Stimulated activated naive B cell treated with anti-CD40 and anti-IgM and Interleukin-4, amounts not matched to agents 10 μg/mL and 1 μg/mL and 100 μg/mL, for 72 hours (primary cell): ENCODE measurements at regions not wholly inside any gene's neighbourhood (a gene's known extent, or its start where the extent isn't known, plus 50 kb on each side); places are given as distances from the start of the nearest gene placed in this dataset.

Experiments used
- ATAC-seq, 2 donors: fragments of 150-1000 bp; cut with Tn5 transposase; replicated peaks; 2 replicates each; pipeline ENCODE4 v1.10.0; 2021; ENCODE audit warnings: moderate library complexity in 1 of 2
- DNase-seq: peaks from one replicate; pipeline ENCODE4 v3.0.0; 2021
- H3K27ac Mint-ChIP-seq: one replicate; pipeline ENCODE4 v1.8.0; 2022; ENCODE audit warnings: mild to moderate bottlenecking, mixed read lengths
- H3K27me3 Mint-ChIP-seq, 2 donors: one replicate each; pipeline ENCODE4 v1.8.0; 2022; ENCODE audit warnings: mixed read lengths in 2 of 2
- H3K36me3 Mint-ChIP-seq, 2 donors: one replicate each; pipeline ENCODE4 v1.8.0; 2022; ENCODE audit warnings: mixed read lengths in 2 of 2, mild to moderate bottlenecking in 1 of 2
- H3K4me1 Mint-ChIP-seq, 2 donors: one replicate each; pipeline ENCODE4 v1.8.0; 2022; ENCODE audit warnings: mixed read lengths in 2 of 2, mild to moderate bottlenecking in 1 of 2
- H3K4me3 Mint-ChIP-seq, 2 donors: one replicate each; pipeline ENCODE4 v1.8.0; 2022; ENCODE audit warnings: mild to moderate bottlenecking in 2 of 2, mixed read lengths in 2 of 2, moderate library complexity in 1 of 2
- H3K9me3 Mint-ChIP-seq, 2 donors: one replicate each; pipeline ENCODE4 v1.8.0; 2022; ENCODE audit warnings: mixed read lengths in 2 of 2, mild to moderate bottlenecking in 1 of 2

- H3K27ac Mint-ChIP-seq: no peak overlapping the region
- no peaks in the 10 kb centered on the region for H3K36me3 Mint-ChIP-seq
- ATAC-seq (no peak), DNase-seq (no peak)
- peaks cover 6% of the 10 kb centered on the region in 2 donors for H3K27me3 Mint-ChIP-seq
- no peaks in the 10 kb centered on the region for H3K4me1 Mint-ChIP-seq
- H3K4me3 Mint-ChIP-seq: no peak overlapping the region
- H3K9me3 Mint-ChIP-seq: no peaks in the 10 kb centered on the region
These were observed 257.8 kb downstream of the COX7C start for GRCh38 chr5:86875539-86875938.

GRCh38 chr5:86878250-86878649, 260.5 kb downstream of the COX7C start:
- Mint-ChIP-seq H3K27ac (no peak overlapping the region), H3K36me3 (no peaks in the 10 kb centered on the region), H3K4me3 (no peak overlapping the region)

DNA sequence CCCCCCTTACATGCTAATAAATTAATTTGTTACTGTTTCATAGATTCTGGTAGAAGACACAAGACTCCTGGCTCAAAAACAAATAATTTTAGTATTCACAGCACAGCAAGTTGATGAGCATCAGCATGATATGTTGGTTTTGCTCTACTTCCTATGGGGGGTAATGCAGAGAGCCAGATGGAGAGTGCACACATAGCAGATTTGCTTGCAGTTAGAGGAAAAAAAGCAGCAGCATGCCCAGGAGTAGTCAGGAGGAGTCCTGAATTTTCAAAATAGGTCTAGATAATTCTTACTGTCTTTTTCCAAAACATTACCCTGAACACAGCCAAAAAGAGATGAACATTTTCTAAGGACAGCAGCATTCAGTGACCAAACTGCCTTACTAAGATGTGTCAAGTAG, 261.3 kb downstream of the COX7C start:
- ATAC-seq (no peak), DNase-seq (no peak)
- Mint-ChIP-seq H3K27me3 (peaks cover 0 to 10% of the 10 kb centered on the region in 2 donors), H3K4me1 (no peaks in the 10 kb centered on the region), H3K9me3 (no peaks in the 10 kb centered on the region), H3K4me3 (no peak overlapping the region), H3K36me3 (no peaks in the 10 kb centered on the region), H3K27ac (no peak overlapping the region)

More at GRCh38 chr5:86878250-86878649, 260.5 kb downstream of the COX7C start:
- DNase-seq: no peak
- no peaks in the 10 kb centered on the region for H3K4me1 Mint-ChIP-seq
- H3K27me3 Mint-ChIP-seq: peaks cover 0 to 10% of the 10 kb centered on the region in 2 donors
- ATAC-seq: no peak
- no peaks in the 10 kb centered on the region for H3K9me3 Mint-ChIP-seq

DNA sequence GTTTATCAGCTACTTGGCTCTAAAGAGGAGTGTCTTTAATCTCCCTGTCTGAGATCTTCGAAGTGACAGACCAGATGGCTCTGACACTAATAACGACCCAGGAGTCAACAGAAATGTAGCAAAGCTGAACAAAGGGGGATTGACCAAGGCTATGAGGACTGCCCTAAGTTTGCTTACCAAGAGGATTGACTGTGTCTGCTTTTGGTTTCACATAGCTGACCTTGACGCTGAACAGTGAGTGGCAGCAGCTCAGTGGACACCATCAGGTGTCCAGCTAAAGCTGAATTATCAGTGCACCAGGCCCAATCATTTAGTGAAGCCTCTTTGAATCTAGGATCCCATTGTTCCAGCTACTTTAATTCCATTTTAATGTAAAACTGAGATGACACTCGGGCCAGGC, 262.6 kb downstream of the COX7C start:
- H3K4me3 Mint-ChIP-seq: no peak overlapping the region
- H3K9me3 Mint-ChIP-seq: no peaks in the 10 kb centered on the region
- DNase-seq (no peak), ATAC-seq (no peak)
- H3K4me1 Mint-ChIP-seq: no peaks in the 10 kb centered on the region
- no peaks in the 10 kb centered on the region for H3K36me3 Mint-ChIP-seq
- H3K27ac Mint-ChIP-seq: no peak overlapping the region
- peaks cover 11 to 14% of the 10 kb centered on the region in 2 donors for H3K27me3 Mint-ChIP-seq

DNA sequence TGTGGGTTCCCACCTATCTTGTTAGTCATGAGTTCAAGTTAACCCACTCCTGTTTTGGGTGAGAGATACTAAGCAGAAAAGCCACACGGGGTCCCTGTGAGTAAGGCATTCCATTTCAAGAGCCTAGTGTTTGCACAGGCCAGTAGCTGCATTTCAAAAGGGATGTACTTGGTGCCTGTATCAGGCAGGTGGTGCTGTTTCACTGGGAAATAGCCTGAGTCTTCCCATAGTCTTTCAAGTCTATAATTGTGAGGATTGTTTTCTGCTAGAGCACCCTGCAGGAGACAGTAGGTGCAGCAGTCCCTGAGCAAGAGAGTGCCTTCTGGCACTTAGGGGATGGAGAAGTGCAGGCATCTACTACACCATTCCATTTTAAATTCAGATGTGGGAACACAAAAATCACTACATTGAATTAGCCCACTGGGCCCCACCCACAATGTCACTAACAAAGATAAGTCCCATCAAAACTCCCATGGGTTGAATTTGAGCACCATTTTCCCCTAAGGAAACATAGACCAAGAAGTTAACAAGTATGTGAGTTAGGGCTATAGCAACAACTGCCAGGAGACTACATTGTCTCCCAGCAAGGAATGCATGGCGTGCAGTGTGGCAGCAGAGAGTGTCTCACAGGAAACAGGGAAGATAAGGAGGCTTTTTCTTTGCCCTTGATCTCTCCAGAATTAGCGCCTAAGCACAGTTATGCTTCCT, 263.2 kb downstream of the COX7C start:
- ATAC-seq: peak; percentile 90 to 92

GRCh38 chr5:86881493-86882090, 263.9 kb downstream of the COX7C start:
- Mint-ChIP-seq H3K9me3 (no peaks in the 10 kb centered on the region), H3K27ac (no peak overlapping the region), H3K27me3 (peaks cover 9 to 11% of the 10 kb centered on the region in 2 donors), H3K4me1 (no peaks in the 10 kb centered on the region), H3K36me3 (no peaks in the 10 kb centered on the region), H3K4me3 (no peak overlapping the region)
- DNase-seq (no peak), ATAC-seq (no peak)

More for the DNA sequence above, 263.2 kb downstream of the COX7C start:
- no peak overlapping the region for H3K27ac Mint-ChIP-seq
- H3K9me3 Mint-ChIP-seq: no peaks in the 10 kb centered on the region
- no peak overlapping the region for H3K4me3 Mint-ChIP-seq
- no peaks in the 10 kb centered on the region for H3K4me1 Mint-ChIP-seq
- no peaks in the 10 kb centered on the region for H3K36me3 Mint-ChIP-seq
- DNase-seq: peak; percentile 20
- H3K27me3 Mint-ChIP-seq: peaks cover 11% of the 10 kb centered on the region in 2 donors

DNA sequence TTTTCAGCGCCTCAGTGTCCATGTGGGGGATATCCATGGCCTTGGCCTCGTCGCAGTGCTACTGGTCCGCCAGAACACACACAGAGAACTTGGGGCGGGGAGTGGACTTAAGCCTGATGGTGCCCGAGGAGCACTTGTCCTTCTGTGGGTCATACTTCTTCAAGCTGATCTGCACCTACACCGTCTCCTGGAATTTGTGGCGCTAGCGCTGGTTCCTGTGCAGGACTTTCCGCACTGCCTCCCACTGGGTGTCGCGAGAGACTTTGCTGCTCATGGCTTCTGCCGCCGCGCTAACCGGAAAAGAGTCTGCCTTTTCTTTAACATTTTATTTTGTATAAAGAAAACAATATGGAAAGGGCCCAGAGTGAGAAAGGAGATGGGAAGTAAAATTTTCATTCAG, 266.9 kb downstream of the COX7C start:
- ATAC-seq: no peak
- H3K4me1 Mint-ChIP-seq: no peaks in the 10 kb centered on the region
- H3K27ac Mint-ChIP-seq: no peak overlapping the region
- H3K4me3 Mint-ChIP-seq: no peak overlapping the region
- peaks cover 9 to 11% of the 10 kb centered on the region in 2 donors for H3K27me3 Mint-ChIP-seq
- no peaks in the 10 kb centered on the region for H3K36me3 Mint-ChIP-seq
- DNase-seq: no peak
- H3K9me3 Mint-ChIP-seq: no peaks in the 10 kb centered on the region

GRCh38 chr5:86885011-86885410, 267.3 kb downstream of the COX7C start:
- no peaks in the 10 kb centered on the region for H3K4me1 Mint-ChIP-seq
- peaks cover 9 to 11% of the 10 kb centered on the region in 2 donors for H3K27me3 Mint-ChIP-seq
- H3K4me3 Mint-ChIP-seq: no peak overlapping the region
- no peak overlapping the region for H3K27ac Mint-ChIP-seq
- no peaks in the 10 kb centered on the region for H3K36me3 Mint-ChIP-seq
- DNase-seq (no peak), ATAC-seq (no peak)
- no peaks in the 10 kb centered on the region for H3K9me3 Mint-ChIP-seq

GRCh38 chr5:86885489-86886230, 267.9 kb downstream of the COX7C start:
- no peak overlapping the region for H3K27ac Mint-ChIP-seq
- no peak for DNase-seq
- H3K9me3 Mint-ChIP-seq: no peaks in the 10 kb centered on the region
- H3K27me3 Mint-ChIP-seq: peaks cover 9 to 11% of the 10 kb centered on the region in 2 donors
- no peaks in the 10 kb centered on the region for H3K4me1 Mint-ChIP-seq
- no peak for ATAC-seq
- H3K36me3 Mint-ChIP-seq: no peaks in the 10 kb centered on the region
- no peak overlapping the region for H3K4me3 Mint-ChIP-seq

DNA sequence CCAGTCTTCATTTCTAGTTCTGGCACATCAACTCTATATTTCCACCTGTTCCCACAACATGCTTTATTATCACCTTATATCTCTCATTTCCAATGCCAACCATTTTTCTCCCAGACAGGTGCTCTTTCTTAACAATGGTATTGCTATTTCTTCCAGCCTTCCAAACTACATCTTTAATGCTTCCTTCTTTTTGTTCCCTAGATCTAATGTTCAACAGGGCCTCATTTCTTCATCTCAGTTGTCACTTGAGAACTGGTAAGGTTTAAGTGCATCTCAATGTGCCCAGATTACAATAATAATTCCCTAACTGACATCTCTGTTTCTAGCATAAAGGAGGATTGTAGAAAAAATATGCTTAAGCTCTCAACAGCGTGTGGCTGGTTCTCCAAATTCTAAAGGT, 272.6 kb downstream of the COX7C start:
- DNase-seq: no peak
- peaks cover 0 to under 1% of the 10 kb centered on the region in 2 donors for H3K27me3 Mint-ChIP-seq
- H3K4me3 Mint-ChIP-seq: no peak overlapping the region
- H3K4me1 Mint-ChIP-seq: no peaks in the 10 kb centered on the region
- ATAC-seq: no peak
- H3K9me3 Mint-ChIP-seq: no peaks in the 10 kb centered on the region
- H3K27ac Mint-ChIP-seq: no peak overlapping the region
- no peaks in the 10 kb centered on the region for H3K36me3 Mint-ChIP-seq

GRCh38 chr5:86894056-86894455, 276.3 kb downstream of the COX7C start:
- Mint-ChIP-seq H3K4me3 (no peak overlapping the region), H3K36me3 (no peaks in the 10 kb centered on the region), H3K4me1 (no peaks in the 10 kb centered on the region), H3K27ac (no peak overlapping the region), H3K27me3 (no peaks in the 10 kb centered on the region), H3K9me3 (no peaks in the 10 kb centered on the region)
- ATAC-seq: no peak
- DNase-seq: no peak

DNA sequence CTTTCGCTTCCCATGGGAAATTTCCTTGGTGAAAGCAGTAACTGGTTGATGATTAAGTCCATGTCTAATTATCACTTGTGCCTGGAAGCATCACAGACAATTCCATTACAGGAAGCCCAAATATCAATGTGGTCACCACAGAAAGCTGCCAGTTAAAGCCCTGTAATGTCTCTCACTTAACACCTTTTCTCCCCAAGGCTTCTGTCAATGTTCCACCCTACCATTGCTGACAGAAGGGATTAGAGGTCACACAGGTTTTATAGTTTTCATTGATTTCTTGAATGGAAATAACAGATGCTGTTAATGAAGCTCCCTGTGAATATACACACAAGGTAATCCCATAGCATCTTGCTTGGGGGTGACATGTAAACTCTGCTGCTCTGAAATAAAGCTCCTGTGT, 279.2 kb downstream of the COX7C start:
- Mint-ChIP-seq H3K27me3 (peaks cover 6 to 7% of the 10 kb centered on the region in 2 donors), H3K36me3 (no peaks in the 10 kb centered on the region), H3K27ac (no peak overlapping the region), H3K4me3 (no peak overlapping the region), H3K9me3 (no peaks in the 10 kb centered on the region), H3K4me1 (no peaks in the 10 kb centered on the region)
- DNase-seq: no peak
- ATAC-seq: no peak

DNA sequence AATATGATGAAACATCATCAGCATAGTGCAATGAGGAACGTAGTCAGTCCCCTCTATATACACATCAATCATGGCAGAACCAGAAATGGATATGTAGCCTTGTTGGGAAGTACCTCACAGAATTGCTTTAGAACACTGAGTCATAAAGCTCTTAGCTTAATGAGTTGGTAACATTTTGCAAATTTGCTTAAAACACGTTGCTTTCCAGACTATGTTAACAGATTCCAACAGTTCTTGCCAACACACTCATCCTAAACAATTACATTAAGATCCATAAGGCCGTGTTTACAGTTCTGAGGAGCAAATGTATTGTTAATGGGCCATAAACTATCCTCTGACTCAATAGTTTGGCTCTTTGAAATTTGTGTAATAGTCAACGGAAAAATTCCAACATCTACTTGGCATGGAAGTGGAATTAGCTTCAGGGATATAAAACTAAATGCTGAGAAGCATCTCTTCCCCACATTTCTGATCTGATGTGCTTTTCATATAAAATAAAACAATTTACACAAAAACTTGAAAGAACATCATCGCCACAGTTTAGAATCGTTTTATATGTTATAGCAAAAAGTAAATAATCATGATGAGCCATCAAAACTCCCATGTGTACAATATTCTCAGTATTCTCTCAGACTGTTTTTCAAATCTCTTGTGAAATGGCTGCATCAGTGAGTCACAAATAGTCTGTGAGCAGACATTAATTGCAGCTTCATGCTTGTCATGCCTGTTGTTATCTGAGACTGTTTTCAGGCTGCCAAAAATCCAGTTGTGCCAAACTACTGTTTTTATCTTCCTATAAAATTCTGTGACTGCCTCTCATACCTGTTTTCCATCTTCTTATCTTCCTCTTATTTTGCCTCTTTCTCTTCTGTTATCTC, 291.9 kb downstream of the COX7C start:
- H3K27me3 Mint-ChIP-seq: peaks cover 0 to 7% of the 10 kb centered on the region in 2 donors
- H3K4me3 Mint-ChIP-seq: no peak overlapping the region
- no peak for DNase-seq
- no peaks in the 10 kb centered on the region for H3K4me1 Mint-ChIP-seq
- H3K27ac Mint-ChIP-seq: no peak overlapping the region
- no peaks in the 10 kb centered on the region for H3K9me3 Mint-ChIP-seq
- H3K36me3 Mint-ChIP-seq: no peaks in the 10 kb centered on the region
- no peak for ATAC-seq

DNA sequence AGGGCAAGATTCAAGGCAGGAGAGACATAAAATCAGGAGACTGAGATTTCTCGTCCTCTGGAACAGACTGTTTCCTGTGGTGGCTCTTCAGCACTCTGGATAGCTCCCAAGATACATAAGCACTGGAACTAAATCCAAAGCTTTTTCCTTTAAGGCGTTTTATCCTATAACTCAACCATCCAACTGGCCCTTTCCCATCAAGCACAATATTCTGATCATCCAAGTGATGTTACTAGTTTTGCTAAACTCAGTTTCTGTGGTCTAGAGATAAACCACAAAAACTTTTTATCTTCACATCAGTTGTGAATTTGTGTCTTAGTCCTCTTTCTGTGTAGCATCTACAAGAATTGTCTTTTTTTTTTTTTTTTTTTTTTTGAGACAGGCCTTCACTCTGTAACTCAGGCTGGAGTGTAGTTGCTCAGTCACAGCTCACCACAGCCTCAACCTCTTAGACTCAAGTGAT, 299.4 kb downstream of the COX7C start:
- no peak for DNase-seq
- Mint-ChIP-seq H3K4me3 (no peak overlapping the region), H3K27me3 (no peaks in the 10 kb centered on the region), H3K36me3 (no peaks in the 10 kb centered on the region), H3K9me3 (no peaks in the 10 kb centered on the region), H3K27ac (no peak overlapping the region), H3K4me1 (no peaks in the 10 kb centered on the region)
- ATAC-seq: no peak
